Endothelial cell of umbilical vein (primary cell): ENCODE measurements at regions not wholly inside any gene's neighbourhood (a gene's known extent, or its start where the extent isn't known, plus 50 kb on each side); places are given as distances from the start of the nearest gene placed in this dataset.

Source experiments
- BruUV-seq: library from RNA; stranded (reverse); fragments of 400-500 nt; replicated peaks from 2 replicates; lab custom pipeline; 2021; lab: Mats Ljungman, UMichigan
- CTCF ChIA-PET: fragments of 300-600, 350-600 bp; sonication (Branson Sonifier 250); formaldehyde crosslinking; loops from one replicate; lab custom pipeline; 2021; ENCODE audit warnings: antibody characterized with exemption, inconsistent platforms; lab: Charles Lee
- POLR2A ChIA-PET: fragments of 300-600, 350-600 bp; sonication (Branson Sonifier 250); formaldehyde crosslinking; loops from one replicate; lab custom pipeline; 2021; ENCODE audit warnings: antibody characterized with exemption, inconsistent platforms; lab: Charles Lee
- DNase-seq: peaks from one replicate; pipeline ENCODE4 v3.0.0-alpha.2; 2011; ENCODE audit warnings: low read depth, low spot score
- FAIRE-seq: peaks from 2 replicates; lab custom pipeline; 2011; peaks lifted over from hg19 to GRCh38; lab: Jason Lieb, UNC
- H2AFZ ChIP-seq: 2 replicates; pipeline ENCODE4 v1.6.0; 2012; ENCODE audit warnings: low read depth, low read length, control low read depth, inconsistent platforms
- H3K27ac ChIP-seq: 2 replicates; pipeline ENCODE4 v1.5.1; 2011; ENCODE audit warnings: low read depth, mild to moderate bottlenecking, control low read depth, low read length, moderate library complexity; ENCODE audit not compliant: insufficient read depth
- H3K27me3 ChIP-seq, 2 experiments: 2 replicates each; pipeline versions ENCODE4 v1.6.0 to v1.6.1; 2011; ENCODE audit warnings: low read length in 2 of 2, mixed read lengths in 1 of 2; ENCODE audit not compliant: control insufficient read depth in 2 of 2, insufficient read depth in 2 of 2
- H3K36me3 ChIP-seq, 2 experiments: 2 replicates in 1 of 2; 3 replicates in 1 of 2; pipeline ENCODE4 v1.5.1; 2011; ENCODE audit warnings: low read length in 2 of 2, mild to moderate bottlenecking in 1 of 2, moderate library complexity in 1 of 2; ENCODE audit not compliant: control insufficient read depth in 2 of 2, insufficient read depth in 2 of 2; ENCODE audit errors: extremely low read depth in 1 of 2
- H3K4me1 ChIP-seq: 3 replicates; pipeline ENCODE4 v1.5.1; 2011; ENCODE audit warnings: mild to moderate bottlenecking, low read length; ENCODE audit not compliant: control insufficient read depth, insufficient read depth; ENCODE audit errors: extremely low read depth
- H3K4me2 ChIP-seq: 2 replicates; pipeline ENCODE4 v1.6.1; 2011; ENCODE audit warnings: low read length, control low read depth, mixed read lengths; ENCODE audit not compliant: insufficient read depth
- H3K4me3 ChIP-seq, 3 experiments: fragments of 200-600 bp in 1 of 3; sonication (generic), shearing (Covaris generic) in 1 of 3; replicated peaks in 1 of 3; 2 replicates each; pipeline ENCODE4 v1.5.1; 2011 to 2016; ENCODE audit warnings: control low read depth in 3 of 3, low read length in 3 of 3, mild to moderate bottlenecking in 2 of 3, inconsistent platforms in 1 of 3, low read depth in 1 of 3, moderate library complexity in 1 of 3; ENCODE audit not compliant: insufficient read depth in 1 of 3
- H3K79me2 ChIP-seq: 2 replicates; pipeline ENCODE4 v1.6.0; 2012; ENCODE audit warnings: low read length, inconsistent platforms; ENCODE audit not compliant: control insufficient read depth, insufficient read depth
- H3K9ac ChIP-seq: replicated peaks from 2 replicates; pipeline ENCODE3; 2011; ENCODE audit warnings: low read length, control low read depth; ENCODE audit not compliant: insufficient read depth; ENCODE audit errors: extremely low read depth
- H3K9me1 ChIP-seq: replicated peaks from 3 replicates; pipeline ENCODE4 v1.6.0; 2011; ENCODE audit warnings: mild to moderate bottlenecking, low read length; ENCODE audit not compliant: control insufficient read depth, insufficient read depth; ENCODE audit errors: extremely low read depth
- H3K9me3 ChIP-seq: replicated peaks from 2 replicates; pipeline ENCODE4 v1.5.1; 2012; ENCODE audit warnings: low read length, inconsistent platforms; ENCODE audit not compliant: control insufficient read depth, insufficient read depth
- H4K20me1 ChIP-seq: replicated peaks from 2 replicates; pipeline ENCODE3; 2011; ENCODE audit warnings: mild to moderate bottlenecking, low read length; ENCODE audit not compliant: control insufficient read depth, insufficient read depth; ENCODE audit errors: extremely low read depth
- EZH2 ChIP-seq: IDR thresholded peaks from 2 replicates; pipeline ENCODE4 v1.6.1; 2012; ENCODE audit warnings: borderline replicate concordance, low read depth, mild to moderate bottlenecking, moderate library complexity, low read length, inconsistent platforms; ENCODE audit not compliant: severe bottlenecking
- FOS ChIP-seq: IDR thresholded peaks from 2 replicates; pipeline ENCODE4 v1.6.1; 2011; ENCODE audit warnings: mild to moderate bottlenecking, low read length, moderate library complexity, borderline replicate concordance; ENCODE audit not compliant: insufficient read depth
- GATA2 ChIP-seq: IDR thresholded peaks from 2 replicates; pipeline ENCODE4 v1.7.0; 2011; ENCODE audit warnings: low read depth, mild to moderate bottlenecking, moderate library complexity, mixed read lengths, low read length; ENCODE audit not compliant: insufficient read length, insufficient read depth
- MAX ChIP-seq: IDR thresholded peaks from 2 replicates; pipeline ENCODE4 v1.6.1; 2011; ENCODE audit not compliant: insufficient read depth, insufficient read length
- POLR2A ChIP-seq: IDR thresholded peaks from 2 replicates; pipeline ENCODE4 v1.6.1; 2012; ENCODE audit warnings: low read depth, mild to moderate bottlenecking, control low read depth, low read length
- POLR2AphosphoS5 ChIP-seq: IDR thresholded peaks from 2 replicates; pipeline ENCODE4 v1.6.1; 2012; ENCODE audit warnings: low read depth, mild to moderate bottlenecking, control low read depth, low read length, moderate library complexity; ENCODE audit not compliant: insufficient read depth
- dilution Hi-C: fragments of 300-500 bp; cut with MboI; formaldehyde crosslinking; loops from one replicate; pipeline ENCODE4 v1.15.0; 2019; ENCODE audit warnings: low sequenced_read_pairs; ENCODE audit not compliant: extremely low pct_ligation_motif_present
- intact Hi-C: fragments of 100-400 bp; cut with micrococcal nuclease; formaldehyde crosslinking; loops from one replicate; pipeline ENCODE4 v1.10.0; 2022

GRCh38 chr17:51559778-51560177 is 299.4 kb downstream of the UTP18 start:
- intact Hi-C loops: no loop called here
- H3K79me2 ChIP-seq: no peaks in the 10 kb centered on the region
- H4K20me1 ChIP-seq: no peaks in the 10 kb centered on the region
- no peak overlapping the region for H3K27ac ChIP-seq
- no peaks in the 10 kb centered on the region for H3K9me1 ChIP-seq
- H3K36me3 ChIP-seq: no peaks in the 10 kb centered on the region
- POLR2A ChIA-PET: no interaction called here
- no peak overlapping the region for H3K9ac ChIP-seq
- no TSS peak for BruUV-seq
- no peak overlapping the region for H2AFZ ChIP-seq
- TF ChIP-seq POLR2AphosphoS5 (no peak), MAX (no peak), POLR2A (no peak), GATA2 (no peak)
- H3K27me3 ChIP-seq: no peaks in the 10 kb centered on the region
- no peaks in the 10 kb centered on the region for H3K9me3 ChIP-seq
- no peak for DNase-seq
- H3K4me3 ChIP-seq: no peak overlapping the region
- H3K4me2 ChIP-seq: no peak overlapping the region
- no peaks in the 10 kb centered on the region for H3K4me1 ChIP-seq
- dilution Hi-C loops: no loop called here
- CTCF ChIA-PET: no interaction called here
- FAIRE-seq: no peak

DNA sequence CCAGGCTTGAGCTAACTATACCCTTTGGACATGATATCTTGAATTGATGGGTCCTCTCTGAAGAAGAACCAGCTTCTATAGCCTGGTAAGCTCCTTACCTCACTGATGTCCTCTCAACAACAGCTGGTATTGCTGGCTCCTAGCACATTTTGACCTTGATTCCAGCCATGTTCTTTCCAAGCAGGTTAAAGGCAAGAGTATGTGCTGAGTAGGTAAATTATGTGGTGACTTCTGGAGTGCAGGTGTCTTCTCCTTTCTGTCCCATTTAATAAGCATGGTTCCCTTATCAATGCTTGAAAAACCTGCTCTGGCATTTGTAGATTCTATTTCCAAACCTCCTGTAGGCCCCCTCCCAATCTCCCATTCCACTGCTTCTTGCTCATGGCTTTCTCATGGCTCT is 300.1 kb downstream of the UTP18 start:
- Histone ChIP-seq H3K9me1 (no peaks in the 10 kb centered on the region), H4K20me1 (no peaks in the 10 kb centered on the region), H3K4me1 (no peaks in the 10 kb centered on the region), H3K4me2 (no peak overlapping the region), H3K9me3 (no peaks in the 10 kb centered on the region), H3K79me2 (no peaks in the 10 kb centered on the region), H3K27me3 (no peaks in the 10 kb centered on the region), H3K36me3 (no peaks in the 10 kb centered on the region), H3K27ac (no peak overlapping the region), H3K9ac (no peak overlapping the region), H3K4me3 (no peak overlapping the region), H2AFZ (no peak overlapping the region)
- intact Hi-C loops: no loop called here
- no TSS peak for BruUV-seq
- CTCF ChIA-PET: no interaction called here
- FAIRE-seq: no peak
- POLR2A ChIA-PET: no interaction called here
- dilution Hi-C loops: no loop called here
- TF ChIP-seq EZH2: no peak
- no peak for TF ChIP-seq FOS
- DNase-seq: no peak
